ENCODE measurements at regions not wholly inside any gene's neighbourhood (a gene's known extent, or its start where the extent isn't known, plus 50 kb on each side); places are given as distances from the start of the nearest gene placed in this dataset.
"Not testable (repeated sequence)": the region's sequence is repeated elsewhere in the genome, so short reads cannot be mapped to it uniquely, and the experiment has no call there.

- Mint-ChIP-seq H3K27ac (no peak overlapping the region), H3K9me3 (no peaks in the 10 kb centered on the region), H3K4me1 (peaks cover 11% of the 10 kb centered on the region), H3K27me3 (ENCODE audit: insufficient read depth) (no peaks in the 10 kb centered on the region), H3K36me3 (ENCODE audit: low read depth) (no peaks in the 10 kb centered on the region), H3K4me3 (no peak overlapping the region)
- TF ChIP-seq, protein P1, sequence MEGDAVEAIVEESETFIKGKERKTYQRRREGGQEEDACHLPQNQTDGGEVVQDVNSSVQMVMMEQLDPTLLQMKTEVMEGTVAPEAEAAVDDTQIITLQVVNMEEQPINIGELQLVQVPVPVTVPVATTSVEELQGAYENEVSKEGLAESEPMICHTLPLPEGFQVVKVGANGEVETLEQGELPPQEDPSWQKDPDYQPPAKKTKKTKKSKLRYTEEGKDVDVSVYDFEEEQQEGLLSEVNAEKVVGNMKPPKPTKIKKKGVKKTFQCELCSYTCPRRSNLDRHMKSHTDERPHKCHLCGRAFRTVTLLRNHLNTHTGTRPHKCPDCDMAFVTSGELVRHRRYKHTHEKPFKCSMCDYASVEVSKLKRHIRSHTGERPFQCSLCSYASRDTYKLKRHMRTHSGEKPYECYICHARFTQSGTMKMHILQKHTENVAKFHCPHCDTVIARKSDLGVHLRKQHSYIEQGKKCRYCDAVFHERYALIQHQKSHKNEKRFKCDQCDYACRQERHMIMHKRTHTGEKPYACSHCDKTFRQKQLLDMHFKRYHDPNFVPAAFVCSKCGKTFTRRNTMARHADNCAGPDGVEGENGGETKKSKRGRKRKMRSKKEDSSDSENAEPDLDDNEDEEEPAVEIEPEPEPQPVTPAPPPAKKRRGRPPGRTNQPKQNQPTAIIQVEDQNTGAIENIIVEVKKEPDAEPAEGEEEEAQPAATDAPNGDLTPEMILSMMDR (conservative IDR thresholded peaks at IDR 0.05): no peak
- Histone ChIP-seq H3K9me3 (ENCODE audit: control insufficient read depth, low read length) (no peaks in the 10 kb centered on the region), H3K9ac (ENCODE audit: extremely low read depth, low read length, poor library complexity, severe bottlenecking) (no peak overlapping the region), H3K4me3 (ENCODE audit: low read length) (no peak overlapping the region), H3K4me1 (ENCODE audit: control insufficient read depth, insufficient read depth, low read length) (no peaks in the 10 kb centered on the region), H3K36me3 (ENCODE audit: control insufficient read depth, insufficient read depth, low read length) (no peaks in the 10 kb centered on the region), H3K27me3 (ENCODE audit: control insufficient read depth, insufficient read depth, low read length, poor library complexity, severe bottlenecking) (no peaks in the 10 kb centered on the region), H3K27ac (ENCODE audit: low read depth, low read length) (no peak overlapping the region)
- WGBS, 2 experiments (ENCODE audit: insufficient coverage in 1 of 2, insufficient read length in 1 of 2): 100% methylated on average over 1 of the region's 1 CpG; no CpG with 5 or more reads in 1 of the 2 experiments
- no peak for DNase-seq
Observed at GRCh38 chr2:126117886-126118285, 538.1 kb upstream of the GYPC start.

DNA sequence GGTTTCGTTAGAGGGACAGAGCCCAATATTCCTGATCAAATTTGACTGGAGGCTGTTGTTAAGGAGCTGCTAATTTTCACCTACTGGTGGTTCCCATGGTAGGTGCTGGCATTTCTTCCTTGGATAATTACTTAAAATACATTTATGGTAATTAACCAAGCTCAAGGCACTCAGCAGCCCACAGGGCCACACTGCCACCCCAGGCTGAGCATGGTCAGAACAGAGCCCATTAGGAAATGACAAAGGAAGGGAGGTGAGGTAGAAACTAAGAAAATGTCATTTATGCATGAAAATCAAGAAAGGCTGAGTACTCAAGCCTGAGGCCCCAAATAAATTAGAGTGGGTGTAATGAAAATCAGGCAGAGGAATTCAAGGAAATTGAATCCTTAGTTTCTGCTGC lies 510.2 kb upstream of the GYPC start:
- H3K36me3 Mint-ChIP-seq (ENCODE audit: low read depth): no peaks in the 10 kb centered on the region
- peaks cover 11% of the 10 kb centered on the region for H3K4me1 Mint-ChIP-seq
- Histone ChIP-seq H3K27ac (ENCODE audit: low read depth, low read length) (no peak overlapping the region), H3K9me3 (ENCODE audit: control insufficient read depth, low read length) (no peaks in the 10 kb centered on the region), H3K36me3 (ENCODE audit: control insufficient read depth, insufficient read depth, low read length) (no peaks in the 10 kb centered on the region), H3K9ac (ENCODE audit: extremely low read depth, low read length, poor library complexity, severe bottlenecking) (no peak overlapping the region), H3K4me3 (ENCODE audit: low read length) (no peak overlapping the region), H3K27me3 (ENCODE audit: control insufficient read depth, insufficient read depth, low read length, poor library complexity, severe bottlenecking) (no peaks in the 10 kb centered on the region), H3K4me1 (ENCODE audit: control insufficient read depth, insufficient read depth, low read length) (no peaks in the 10 kb centered on the region)
- peak; percentile 54 for DNase-seq
- H3K27ac Mint-ChIP-seq: no peak overlapping the region
- peaks cover 7% of the 10 kb centered on the region for H3K9me3 Mint-ChIP-seq
- TF ChIP-seq, protein P1 (conservative IDR thresholded peaks at IDR 0.05): peak; percentile 47
- H3K4me3 Mint-ChIP-seq: no peak overlapping the region
- 87% methylated on average over 1 of the region's 1 CpG; no CpG with 5 or more reads in 1 of the 2 experiments for WGBS, 2 experiments (ENCODE audit: insufficient coverage in 1 of 2, insufficient read length in 1 of 2)
- H3K27me3 Mint-ChIP-seq (ENCODE audit: insufficient read depth): no peaks in the 10 kb centered on the region

DNA sequence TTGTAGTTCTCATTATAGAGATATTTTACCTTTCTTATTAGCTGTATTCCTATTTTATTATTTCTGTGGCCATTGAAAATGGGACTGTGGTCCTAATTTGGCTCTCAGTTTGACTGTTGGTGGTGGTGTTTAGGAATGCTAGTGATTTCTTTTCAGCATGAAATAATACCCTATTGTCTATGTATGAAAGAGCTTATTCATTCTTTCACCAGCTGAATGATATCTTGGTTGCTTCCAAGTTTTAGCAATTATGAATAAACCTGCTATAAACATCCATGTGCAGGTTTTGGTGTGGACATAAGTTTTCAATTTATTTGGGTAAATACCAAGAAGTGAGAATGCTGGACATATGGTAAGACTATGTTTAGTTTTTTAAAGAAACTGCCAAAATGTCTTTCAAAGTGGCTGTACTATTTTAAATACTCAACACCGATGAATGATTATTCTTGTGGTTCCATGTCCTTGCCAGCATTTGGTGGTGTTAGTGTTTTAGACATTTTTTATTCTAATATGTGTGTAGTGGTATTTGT lies 501.6 kb upstream of the GYPC start:
- Mint-ChIP-seq H3K36me3 (ENCODE audit: low read depth) (no peaks in the 10 kb centered on the region), H3K27ac (no peak overlapping the region), H3K4me3 (no peak overlapping the region), H3K9me3 (peaks cover 13% of the 10 kb centered on the region), H3K4me1 (no peaks in the 10 kb centered on the region), H3K27me3 (ENCODE audit: insufficient read depth) (no peaks in the 10 kb centered on the region)
- no peaks in the 10 kb centered on the region for H3K27me3 ChIP-seq (ENCODE audit: control insufficient read depth, insufficient read depth, low read length, poor library complexity, severe bottlenecking)
- no peaks in the 10 kb centered on the region for H3K4me1 ChIP-seq (ENCODE audit: control insufficient read depth, insufficient read depth, low read length)
- H3K36me3 ChIP-seq (ENCODE audit: control insufficient read depth, insufficient read depth, low read length): no peaks in the 10 kb centered on the region
- 85% methylated on average over 1 of the region's 1 CpG; no CpG with 5 or more reads in 1 of the 2 experiments for WGBS, 2 experiments (ENCODE audit: insufficient coverage in 1 of 2, insufficient read length in 1 of 2)
- DNase-seq: no peak
- no peak overlapping the region for H3K4me3 ChIP-seq (ENCODE audit: low read length)
- no peak overlapping the region for H3K9ac ChIP-seq (ENCODE audit: extremely low read depth, low read length, poor library complexity, severe bottlenecking)
- H3K9me3 ChIP-seq (ENCODE audit: control insufficient read depth, low read length): peaks cover 4% of the 10 kb centered on the region
- H3K27ac ChIP-seq (ENCODE audit: low read depth, low read length): no peak overlapping the region
- TF ChIP-seq, protein P1 (conservative IDR thresholded peaks at IDR 0.05): no peak

GRCh38 chr2:126160950-126161349 lies 495.0 kb upstream of the GYPC start:
- H3K27ac Mint-ChIP-seq; H3K36me3 Mint-ChIP-seq (ENCODE audit: low read depth); H3K9me3 ChIP-seq (ENCODE audit: control insufficient read depth, low read length); H3K4me3 Mint-ChIP-seq; H3K4me1 ChIP-seq (ENCODE audit: control insufficient read depth, insufficient read depth, low read length); H3K9me3 Mint-ChIP-seq; H3K9ac ChIP-seq (ENCODE audit: extremely low read depth, low read length, poor library complexity, severe bottlenecking); H3K27ac ChIP-seq (ENCODE audit: low read depth, low read length); H3K4me3 ChIP-seq (ENCODE audit: low read length); H3K4me1 Mint-ChIP-seq; H3K27me3 ChIP-seq (ENCODE audit: control insufficient read depth, insufficient read depth, low read length, poor library complexity, severe bottlenecking); H3K27me3 Mint-ChIP-seq (ENCODE audit: insufficient read depth); H3K36me3 ChIP-seq (ENCODE audit: control insufficient read depth, insufficient read depth, low read length): not testable (repeated sequence)
- peak; percentile 55 for DNase-seq
- WGBS, 2 experiments (ENCODE audit: insufficient coverage in 1 of 2, insufficient read length in 1 of 2): 67 to 92% methylated on average over 3 to 4 of the region's 4 CpGs
